Trophoblast cell (in vitro differentiated cells and primary cell): ENCODE measurements at regions not wholly inside any gene's neighbourhood (a gene's known extent, or its start where the extent isn't known, plus 50 kb on each side); places are given as distances from the start of the nearest gene placed in this dataset.

Source experiments
- DNase-seq, 2 donors: peaks; one replicate each; pipeline ENCODE4 v3.0.0-alpha.2; 2016
- H2AFZ ChIP-seq: 2 replicates; pipeline ENCODE4 v1.6.1; 2013; ENCODE audit warnings: low read length, moderate library complexity, mild to moderate bottlenecking; ENCODE audit not compliant: insufficient read depth, poor library complexity
- H2AK5ac ChIP-seq: 2 replicates; pipeline ENCODE4 v1.6.1; 2013; ENCODE audit warnings: mild to moderate bottlenecking, low read length
- H2BK120ac ChIP-seq: 2 replicates; pipeline ENCODE4 v1.6.1; 2013; ENCODE audit warnings: low read length, mild to moderate bottlenecking, moderate library complexity; ENCODE audit not compliant: insufficient read depth, poor library complexity
- H2BK12ac ChIP-seq: 2 replicates; pipeline ENCODE4 v1.6.1; 2013; ENCODE audit warnings: mild to moderate bottlenecking, low read length, moderate library complexity
- H2BK5ac ChIP-seq: 2 replicates; pipeline ENCODE4 v1.6.1; 2013; ENCODE audit warnings: low read length, low read depth, moderate library complexity, mild to moderate bottlenecking; ENCODE audit not compliant: poor library complexity
- H3K14ac ChIP-seq: 2 replicates; pipeline ENCODE4 v1.6.1; 2013; ENCODE audit warnings: mild to moderate bottlenecking, low read length
- H3K18ac ChIP-seq: 2 replicates; pipeline ENCODE4 v1.6.1; 2013; ENCODE audit warnings: mild to moderate bottlenecking, low read length
- H3K23ac ChIP-seq: 2 replicates; pipeline ENCODE4 v1.6.1; 2013; ENCODE audit warnings: low read length
- H3K27ac ChIP-seq: 2 replicates; pipeline ENCODE4 v1.5.1; 2013; ENCODE audit warnings: low read depth, mild to moderate bottlenecking, inconsistent platforms, low read length, moderate library complexity
- H3K27me3 ChIP-seq: 2 replicates; pipeline ENCODE4 v1.6.1; 2013; ENCODE audit warnings: inconsistent platforms, mild to moderate bottlenecking, low read length, moderate library complexity; ENCODE audit not compliant: insufficient read depth
- H3K36me3 ChIP-seq, 2 experiments: 1 replicate in 1 of 2; 2 replicates in 1 of 2; pipeline ENCODE4 v1.6.1; 2013; ENCODE audit warnings: low read length in 2 of 2, mild to moderate bottlenecking in 2 of 2, moderate library complexity in 1 of 2; ENCODE audit not compliant: insufficient read depth in 2 of 2, control insufficient read depth in 1 of 2
- H3K4ac ChIP-seq: 2 replicates; pipeline ENCODE4 v1.6.1; 2013; ENCODE audit warnings: low read depth, mild to moderate bottlenecking, low read length, moderate library complexity
- H3K4me1 ChIP-seq, 2 experiments: 1 replicate in 1 of 2; 2 replicates in 1 of 2; pipeline ENCODE4 v1.6.1; 2013; ENCODE audit warnings: low read length in 2 of 2, mild to moderate bottlenecking in 2 of 2, moderate library complexity in 1 of 2; ENCODE audit not compliant: insufficient read depth in 2 of 2, control insufficient read depth in 1 of 2
- H3K4me2 ChIP-seq: 2 replicates; pipeline ENCODE4 v1.6.1; 2013; ENCODE audit warnings: inconsistent platforms, mild to moderate bottlenecking, low read length, moderate library complexity
- H3K4me3 ChIP-seq: 2 replicates; pipeline ENCODE4 v1.5.1; 2013; ENCODE audit warnings: mild to moderate bottlenecking, low read depth, low read length, inconsistent platforms
- H3K79me1 ChIP-seq: one replicate; pipeline ENCODE4 v1.6.1; 2013; ENCODE audit warnings: low read length
- H3K79me2 ChIP-seq: 2 replicates; pipeline ENCODE4 v1.6.1; 2013; ENCODE audit warnings: low read length, mild to moderate bottlenecking; ENCODE audit not compliant: control insufficient read depth, insufficient read depth, poor library complexity
- H3K9ac ChIP-seq: 2 replicates; pipeline ENCODE4 v1.6.1; 2013; ENCODE audit warnings: mild to moderate bottlenecking, low read length
- H3K9me3 ChIP-seq: 2 replicates; pipeline ENCODE4 v1.6.1; 2013; ENCODE audit warnings: low read depth, mild to moderate bottlenecking, control low read depth, inconsistent platforms, low read length; ENCODE audit not compliant: insufficient read depth
- H4K12ac ChIP-seq: 2 replicates; pipeline ENCODE4 v1.6.1; 2013; ENCODE audit warnings: low read depth, mild to moderate bottlenecking, low read length, moderate library complexity
- H4K8ac ChIP-seq: 2 replicates; pipeline ENCODE4 v1.6.1; 2013; ENCODE audit warnings: low read depth, mild to moderate bottlenecking, low read length, moderate library complexity
- H4K91ac ChIP-seq: one replicate; pipeline ENCODE4 v1.6.1; 2013; ENCODE audit warnings: low read depth, mild to moderate bottlenecking, low read length, moderate library complexity
- WGBS: extraction: QIAGEN DNeasy Blood & Tissue Kit; methylation state at CpG from one replicate; pipeline ENCODE4 v1.1.7; 2013; ENCODE audit warnings: missing lambda C conversion rate; ENCODE audit not compliant: insufficient read length, insufficient coverage; ENCODE audit errors: extremely low coverage; 5-methylcytosine and 5-hydroxymethylcytosine counted together

- Histone ChIP-seq H3K14ac (no peak overlapping the region), H3K9ac (no peak overlapping the region), H3K36me3 (no peaks in the 10 kb centered on the region), H3K23ac (no peak overlapping the region), H3K9me3 (no peaks in the 10 kb centered on the region), H2BK5ac (no peak overlapping the region), H2BK12ac (no peak overlapping the region), H4K91ac (no peak overlapping the region), H3K79me2 (no peaks in the 10 kb centered on the region), H3K4ac (no peak overlapping the region), H2BK120ac (no peak overlapping the region), H3K4me2 (no peak overlapping the region), H2AFZ (no peak overlapping the region), H3K4me3 (no peak overlapping the region), H3K79me1 (no peaks in the 10 kb centered on the region), H4K12ac (no peak overlapping the region), H2AK5ac (no peak overlapping the region), H3K18ac (no peak overlapping the region), H3K27me3 (no peaks in the 10 kb centered on the region), H3K27ac (no peak overlapping the region), H3K4me1 (no peaks in the 10 kb centered on the region), H4K8ac (no peak overlapping the region)
- DNase-seq = no peak
- WGBS = no CpG with 5 or more reads among the region's 4 CpGs
These were observed 462.8 kb upstream of the ANKRD30A start for GRCh38 chr10:36662571-36662970.

DNA sequence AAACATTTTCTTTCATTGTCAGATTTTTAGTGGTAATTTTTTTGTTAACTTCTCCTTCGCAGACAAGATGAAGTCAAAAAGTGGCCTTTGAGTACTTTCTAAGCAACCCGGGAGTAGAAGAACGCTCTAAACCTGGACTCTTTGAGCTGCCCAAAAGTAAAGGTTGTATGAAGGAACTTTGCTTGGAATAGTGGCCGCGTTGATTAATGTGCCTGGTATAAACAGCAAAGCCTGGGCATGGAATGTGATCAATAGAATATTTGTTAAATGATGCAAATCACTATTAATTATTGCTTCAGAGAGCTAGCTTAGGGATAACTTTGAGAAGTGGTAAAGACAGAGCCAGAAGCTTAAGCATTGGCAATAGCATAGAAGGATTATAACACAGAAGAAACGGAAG is 475.1 kb upstream of the ANKRD30A start:
- Histone ChIP-seq H3K18ac (no peak overlapping the region), H3K9me3 (peaks cover 3% of the 10 kb centered on the region), H3K14ac (no peak overlapping the region), H4K12ac (no peak overlapping the region), H3K4ac (no peak overlapping the region), H3K79me1 (no peaks in the 10 kb centered on the region), H4K8ac (no peak overlapping the region), H3K79me2 (no peaks in the 10 kb centered on the region), H3K27me3 (no peaks in the 10 kb centered on the region), H3K23ac (no peak overlapping the region), H3K4me2 (no peak overlapping the region), H3K4me3 (no peak overlapping the region), H2AFZ (no peak overlapping the region), H4K91ac (no peak overlapping the region), H2BK120ac (no peak overlapping the region), H2AK5ac (no peak overlapping the region), H3K4me1 (no peaks in the 10 kb centered on the region), H2BK5ac (no peak overlapping the region), H2BK12ac (no peak overlapping the region), H3K36me3 (no peaks in the 10 kb centered on the region), H3K9ac (no peak overlapping the region), H3K27ac (no peak overlapping the region)
- no peak for DNase-seq
- WGBS = no CpG with 5 or more reads among the region's 6 CpGs

DNA sequence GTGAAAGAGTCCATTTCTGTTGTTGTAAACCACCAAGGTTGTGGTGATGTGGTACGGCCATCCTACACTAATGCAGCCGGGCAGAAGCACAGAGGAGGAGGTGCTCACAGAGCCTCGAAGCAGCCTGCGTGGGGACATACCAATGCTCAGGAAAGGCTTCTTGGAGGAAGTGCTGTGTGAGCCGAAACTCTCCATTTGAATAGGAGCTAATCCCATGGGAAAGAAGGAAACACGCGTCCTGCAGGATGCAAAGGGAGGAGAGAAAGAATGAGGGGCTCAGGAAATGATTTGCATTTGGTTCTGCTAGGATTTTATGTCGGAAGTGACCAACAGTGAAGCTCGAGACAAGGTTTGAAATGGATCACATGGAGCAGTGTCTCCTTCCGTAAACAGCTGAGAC is 477.9 kb upstream of the ANKRD30A start:
- H3K9me3 ChIP-seq = peaks cover 3% of the 10 kb centered on the region
- no peak overlapping the region for H3K27ac ChIP-seq
- no peak overlapping the region for H2AFZ ChIP-seq
- no peak overlapping the region for H3K4ac ChIP-seq
- no peak overlapping the region for H3K9ac ChIP-seq
- no peak overlapping the region for H4K12ac ChIP-seq
- no peak for DNase-seq
- H3K27me3 ChIP-seq = no peaks in the 10 kb centered on the region
- no peak overlapping the region for H3K4me2 ChIP-seq
- H2BK5ac ChIP-seq = no peak overlapping the region
- H2AK5ac ChIP-seq = no peak overlapping the region
- H3K36me3 ChIP-seq = no peaks in the 10 kb centered on the region
- H4K91ac ChIP-seq = no peak overlapping the region
- H3K4me1 ChIP-seq = no peaks in the 10 kb centered on the region
- no peak overlapping the region for H4K8ac ChIP-seq
- no peak overlapping the region for H3K4me3 ChIP-seq
- no peaks in the 10 kb centered on the region for H3K79me1 ChIP-seq
- no peak overlapping the region for H3K23ac ChIP-seq
- no peak overlapping the region for H2BK120ac ChIP-seq
- H3K14ac ChIP-seq = no peak overlapping the region
- no peak overlapping the region for H2BK12ac ChIP-seq
- no CpG with 5 or more reads among the region's 10 CpGs for WGBS
- no peak overlapping the region for H3K18ac ChIP-seq
- no peaks in the 10 kb centered on the region for H3K79me2 ChIP-seq

- Histone ChIP-seq H4K91ac (no peak overlapping the region), H3K4me3 (no peak overlapping the region), H3K79me1 (no peaks in the 10 kb centered on the region), H3K9me3 (no peaks in the 10 kb centered on the region), H3K79me2 (no peaks in the 10 kb centered on the region), H2BK120ac (no peak overlapping the region), H2BK12ac (no peak overlapping the region), H3K36me3 (no peaks in the 10 kb centered on the region), H3K9ac (no peak overlapping the region), H3K18ac (no peak overlapping the region), H3K4me2 (no peak overlapping the region), H3K27me3 (no peaks in the 10 kb centered on the region), H2BK5ac (no peak overlapping the region), H2AFZ (no peak overlapping the region), H3K14ac (no peak overlapping the region), H4K12ac (no peak overlapping the region), H3K27ac (no peak overlapping the region), H3K23ac (no peak overlapping the region), H3K4me1 (no peaks in the 10 kb centered on the region), H2AK5ac (no peak overlapping the region), H4K8ac (no peak overlapping the region), H3K4ac (no peak overlapping the region)
- DNase-seq = no peak
- no CpG with 5 or more reads among the region's 4 CpGs for WGBS
These were observed 484.8 kb upstream of the ANKRD30A start for GRCh38 chr10:36640626-36641025.
